ENCODE measurements at regions not wholly inside any gene's neighbourhood (a gene's known extent, or its start where the extent isn't known, plus 50 kb on each side); places are given as distances from the start of the nearest gene placed in this dataset.
A peak's percentile ranks its signal among the peaks of the same experiment; 100 is the strongest.

DNA sequence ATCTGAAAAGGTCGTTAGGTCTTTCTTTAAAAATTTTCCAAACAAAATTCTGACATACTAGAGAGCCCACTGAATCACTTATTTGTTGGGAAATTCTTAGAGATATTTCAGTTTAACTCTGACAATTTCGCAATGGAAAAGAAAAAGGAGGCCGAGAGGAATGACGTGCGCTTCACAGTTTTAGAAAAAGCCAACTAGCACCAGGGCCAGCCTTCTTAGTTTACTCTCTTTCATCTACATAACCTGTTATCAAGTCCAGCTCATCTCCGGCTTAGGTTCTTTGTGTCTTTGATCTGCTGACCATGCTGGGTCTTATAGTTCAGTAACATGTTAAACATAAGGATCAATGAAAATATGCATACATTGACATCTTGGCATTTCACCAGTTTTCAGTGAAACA, 201.7 kb upstream of the TAS2R1 start:
- no peaks in the 10 kb centered on the region for H3K4me1 ChIP-seq
- TF ChIP-seq, protein P1, sequence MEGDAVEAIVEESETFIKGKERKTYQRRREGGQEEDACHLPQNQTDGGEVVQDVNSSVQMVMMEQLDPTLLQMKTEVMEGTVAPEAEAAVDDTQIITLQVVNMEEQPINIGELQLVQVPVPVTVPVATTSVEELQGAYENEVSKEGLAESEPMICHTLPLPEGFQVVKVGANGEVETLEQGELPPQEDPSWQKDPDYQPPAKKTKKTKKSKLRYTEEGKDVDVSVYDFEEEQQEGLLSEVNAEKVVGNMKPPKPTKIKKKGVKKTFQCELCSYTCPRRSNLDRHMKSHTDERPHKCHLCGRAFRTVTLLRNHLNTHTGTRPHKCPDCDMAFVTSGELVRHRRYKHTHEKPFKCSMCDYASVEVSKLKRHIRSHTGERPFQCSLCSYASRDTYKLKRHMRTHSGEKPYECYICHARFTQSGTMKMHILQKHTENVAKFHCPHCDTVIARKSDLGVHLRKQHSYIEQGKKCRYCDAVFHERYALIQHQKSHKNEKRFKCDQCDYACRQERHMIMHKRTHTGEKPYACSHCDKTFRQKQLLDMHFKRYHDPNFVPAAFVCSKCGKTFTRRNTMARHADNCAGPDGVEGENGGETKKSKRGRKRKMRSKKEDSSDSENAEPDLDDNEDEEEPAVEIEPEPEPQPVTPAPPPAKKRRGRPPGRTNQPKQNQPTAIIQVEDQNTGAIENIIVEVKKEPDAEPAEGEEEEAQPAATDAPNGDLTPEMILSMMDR (IDR thresholded peaks at IDR 0.05; ENCODE audit: borderline replicate concordance) = no peak
- DNase-seq = no peak
- no peaks in the 10 kb centered on the region for H3K9me3 ChIP-seq (replicated peaks)
- intact Hi-C loops (cut with micrococcal nuclease) = no loop called here
- no peak overlapping the region for H3K27ac ChIP-seq (replicated peaks)
- peaks cover 23% of the 10 kb centered on the region for H3K27me3 ChIP-seq (ENCODE audit: low read depth)
- H3K4me3 ChIP-seq = no peak overlapping the region
- no peaks in the 10 kb centered on the region for H3K36me3 ChIP-seq

DNA sequence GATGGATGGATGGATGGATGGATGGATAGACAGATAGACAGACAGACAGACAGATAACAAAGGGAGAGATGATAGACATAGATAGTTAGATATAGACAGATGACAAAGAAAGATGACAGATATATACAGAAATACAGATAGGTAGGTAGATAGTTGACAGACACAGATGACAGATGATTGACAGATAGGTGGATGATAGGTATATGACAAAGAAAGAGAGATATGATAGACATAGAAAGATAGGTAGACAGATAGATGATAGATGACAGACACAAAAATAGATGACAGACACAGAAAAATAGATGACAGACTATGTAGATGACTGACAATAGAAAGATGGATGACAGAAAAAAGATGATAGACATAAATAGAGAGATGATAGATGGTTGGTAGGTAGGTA, 200.0 kb upstream of the TAS2R1 start:
- H3K27ac ChIP-seq (replicated peaks) = no peak overlapping the region
- no peak overlapping the region for H3K4me3 ChIP-seq
- no peaks in the 10 kb centered on the region for H3K4me1 ChIP-seq
- H3K36me3 ChIP-seq = no peaks in the 10 kb centered on the region
- TF ChIP-seq, protein P1 (IDR thresholded peaks at IDR 0.05; ENCODE audit: borderline replicate concordance) = no peak
- H3K27me3 ChIP-seq (ENCODE audit: low read depth) = peaks cover 23% of the 10 kb centered on the region
- DNase-seq = no peak
- H3K9me3 ChIP-seq (replicated peaks) = no peaks in the 10 kb centered on the region
- intact Hi-C loops (cut with micrococcal nuclease) = no loop called here

DNA sequence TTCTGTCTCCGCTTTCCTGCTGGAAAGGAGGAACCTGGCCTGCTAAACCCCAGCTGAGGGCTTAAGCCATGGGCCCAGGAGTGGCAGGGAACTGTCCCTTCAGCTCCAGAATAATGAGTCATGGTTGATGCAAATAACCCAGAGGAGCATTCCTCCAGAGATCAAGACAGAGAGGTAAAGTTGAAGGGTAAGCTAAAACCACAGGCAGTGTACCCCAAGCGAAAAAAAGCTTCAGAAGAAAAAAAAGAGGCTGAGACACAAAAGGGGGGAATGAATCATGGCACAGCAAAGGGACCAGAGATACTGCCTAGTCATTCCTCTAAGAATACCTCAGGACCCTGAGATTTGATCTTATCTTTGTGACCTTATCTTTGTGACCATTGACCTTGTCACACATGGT, 199.5 kb upstream of the TAS2R1 start:
- Histone ChIP-seq H3K27ac (replicated peaks) (no peak overlapping the region), H3K27me3 (ENCODE audit: low read depth) (peaks cover 23% of the 10 kb centered on the region), H3K36me3 (no peaks in the 10 kb centered on the region), H3K9me3 (replicated peaks) (no peaks in the 10 kb centered on the region), H3K4me3 (no peak overlapping the region), H3K4me1 (no peaks in the 10 kb centered on the region)
- no peak for DNase-seq
- TF ChIP-seq, protein P1 (IDR thresholded peaks at IDR 0.05; ENCODE audit: borderline replicate concordance) = no peak
- intact Hi-C loops (cut with micrococcal nuclease) = no loop called here

DNA sequence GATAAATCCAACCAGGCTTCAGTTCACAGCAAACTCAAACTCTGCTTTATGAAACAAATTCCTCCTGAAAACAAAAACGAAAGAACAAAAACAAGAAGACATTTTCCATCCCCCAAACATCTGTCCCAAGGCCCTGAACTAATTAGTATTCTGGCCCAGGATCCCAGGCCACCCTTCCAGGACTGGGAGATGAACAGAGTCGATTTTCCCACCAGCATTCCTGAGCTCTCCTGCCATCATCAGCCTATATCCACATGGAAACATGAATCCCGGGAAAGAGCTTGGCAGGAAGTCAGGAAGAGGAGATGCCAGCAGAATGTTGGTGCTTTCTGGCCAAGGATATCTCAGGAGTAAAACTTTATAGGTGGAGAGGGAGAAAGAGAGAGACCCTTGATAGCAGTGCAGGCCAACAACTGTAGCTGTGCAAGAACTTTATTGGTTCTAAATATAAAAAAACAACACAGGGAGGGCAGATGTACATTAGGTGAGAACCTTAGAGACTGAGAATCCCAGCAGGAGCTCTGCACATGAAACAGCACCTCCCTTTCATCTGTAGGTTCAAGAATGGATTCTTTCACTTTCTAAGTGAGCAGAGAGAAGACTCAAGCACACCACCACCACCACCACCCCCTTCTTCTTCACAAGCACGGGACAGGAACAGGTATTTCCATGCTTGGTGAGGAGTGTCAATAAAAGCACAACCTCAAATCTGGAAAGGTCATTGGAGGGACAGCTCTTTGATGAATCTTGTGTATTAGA, 190.7 kb upstream of the TAS2R1 start:
- Histone ChIP-seq H3K4me1 (no peaks in the 10 kb centered on the region), H3K27me3 (ENCODE audit: low read depth) (peaks cover 4% of the 10 kb centered on the region), H3K9me3 (replicated peaks) (no peaks in the 10 kb centered on the region), H3K36me3 (no peaks in the 10 kb centered on the region), H3K27ac (replicated peaks) (peak overlapping the region; percentile 42), H3K4me3 (no peak overlapping the region)
- intact Hi-C loops (cut with micrococcal nuclease) = no loop called here
- no peak for DNase-seq
- TF ChIP-seq, protein P1 (IDR thresholded peaks at IDR 0.05; ENCODE audit: borderline replicate concordance) = no peak

DNA sequence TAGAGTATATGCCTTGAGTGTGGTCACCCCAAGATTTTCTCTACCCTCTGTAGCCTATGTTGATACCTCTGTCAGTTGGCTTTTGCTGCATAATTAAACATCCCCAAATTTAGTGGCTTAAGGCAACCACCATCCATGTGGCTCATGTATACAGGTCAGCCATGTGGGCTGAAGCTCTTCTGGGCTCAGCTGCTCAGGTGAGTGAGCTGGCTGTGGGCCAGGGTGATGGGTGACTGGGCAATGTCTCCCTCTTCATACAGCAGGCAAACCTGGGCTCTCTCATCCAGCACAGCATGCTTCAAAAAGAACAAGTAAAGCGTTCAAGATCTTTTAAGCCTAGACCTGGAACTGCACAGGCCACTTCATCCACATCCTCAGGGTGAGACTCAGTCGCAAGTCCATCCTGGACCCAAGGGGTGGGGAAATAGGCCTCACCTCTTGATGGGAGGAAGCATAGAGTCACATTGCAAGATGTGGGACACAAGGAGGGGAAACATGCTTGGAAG, 188.2 kb upstream of the TAS2R1 start:
- H3K27ac ChIP-seq (replicated peaks) = peak overlapping the region; percentile 61
- intact Hi-C loops (cut with micrococcal nuclease) = no loop called here

More for the DNA sequence above, 188.2 kb upstream of the TAS2R1 start:
- Histone ChIP-seq H3K27me3 (ENCODE audit: low read depth) (no peaks in the 10 kb centered on the region), H3K4me1 (no peaks in the 10 kb centered on the region), H3K36me3 (no peaks in the 10 kb centered on the region), H3K4me3 (no peak overlapping the region), H3K9me3 (replicated peaks) (no peaks in the 10 kb centered on the region)
- no peak for DNase-seq
- TF ChIP-seq, protein P1 (IDR thresholded peaks at IDR 0.05; ENCODE audit: borderline replicate concordance) = no peak

Measured in left ventricle myocardium inferior (tissue), 1 donor.